ENCODE measurements at regions not wholly inside any gene's neighbourhood (a gene's known extent, or its start where the extent isn't known, plus 50 kb on each side); places are given as distances from the start of the nearest gene placed in this dataset.

GRCh38 chr4:28073860-28074555 lies 1213.4 kb downstream of the STIM2 start:
- no peak for TF ChIP-seq REST (IDR thresholded peaks at IDR 0.05; ENCODE audit: unreplicated experiment)
- peak in 1 of 2 experiments; percentile 61 for TF ChIP-seq CTCF (conservative IDR thresholded peaks at IDR 0.05; ENCODE audit: low read depth in 2 of 2)
- TF ChIP-seq EZH2 (IDR thresholded peaks at IDR 0.05; ENCODE audit: low read depth, unreplicated experiment) = no peak
- no peak for TF ChIP-seq EZH2phosphoT487 (IDR thresholded peaks at IDR 0.05; ENCODE audit: unreplicated experiment)
- no peak for TF ChIP-seq ETS1 (IDR thresholded peaks at IDR 0.05)
- TF ChIP-seq ZNF114 (CRISPR knock-in tag; IDR thresholded peaks at IDR 0.05) = no peak
- TF ChIP-seq STAT1 (IDR thresholded peaks at IDR 0.05; ENCODE audit: unreplicated experiment) = no peak
- no peak for TF ChIP-seq ZNF331 (CRISPR knock-in tag; IDR thresholded peaks at IDR 0.05; ENCODE audit: low read depth)
- TF ChIP-seq JUNB (IDR thresholded peaks at IDR 0.05; ENCODE audit: unreplicated experiment) = no peak
- TF ChIP-seq POLR2AphosphoS5 (IDR thresholded peaks at IDR 0.05; ENCODE audit: low read depth) = no peak
- TF ChIP-seq CREB1 (CRISPR knock-in tag; IDR thresholded peaks at IDR 0.05; ENCODE audit: low read depth) = no peak
- no peak for TF ChIP-seq NANOG (IDR thresholded peaks at IDR 0.05; ENCODE audit: borderline replicate concordance)
